Body of pancreas (tissue), 4 donors: ENCODE measurements at regions not wholly inside any gene's neighbourhood (a gene's known extent, or its start where the extent isn't known, plus 50 kb on each side); places are given as distances from the start of the nearest gene placed in this dataset.

Experiments used
- POLR2A ChIP-seq, 3 donors: fragments of 450-650 bp; IDR thresholded peaks; one replicate each; pipeline ENCODE4 v1.6.1; 2016; ENCODE audit warnings: antibody characterized with exemption in 3 of 3, mild to moderate bottlenecking in 2 of 3
- TF ChIP-seq, protein P1 (sequence below), 7 experiments: fragments of 450-650 bp in 4 of 7; fragments of 200-600 bp in 3 of 7; sonication (generic) in 3 of 7; IDR thresholded peaks; one replicate each; pipeline ENCODE4 v1.5.1; 2016 to 2019; ENCODE audit warnings: antibody characterized with exemption in 7 of 7

DNA sequence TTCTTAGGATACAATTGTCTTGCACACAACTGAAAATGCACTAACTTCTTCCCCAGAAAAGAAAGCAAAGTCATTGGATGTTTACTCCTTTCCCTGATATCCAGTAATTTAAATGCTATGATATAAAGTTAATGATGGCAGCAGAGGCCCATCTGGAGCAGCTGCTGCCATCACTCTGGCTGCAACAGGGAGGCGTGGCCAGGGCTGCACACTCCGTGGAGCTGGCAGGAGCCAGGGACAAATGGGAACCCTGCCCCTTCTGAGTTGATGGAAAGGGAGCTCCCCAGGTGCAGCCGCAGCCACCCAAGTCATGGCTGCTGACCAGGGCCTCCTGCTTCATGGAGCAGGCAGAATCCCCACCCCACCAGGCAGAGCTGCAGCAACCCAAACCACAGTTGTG, 72.6 kb upstream of the ALDH1A3 start:
- TF ChIP-seq, protein P1, sequence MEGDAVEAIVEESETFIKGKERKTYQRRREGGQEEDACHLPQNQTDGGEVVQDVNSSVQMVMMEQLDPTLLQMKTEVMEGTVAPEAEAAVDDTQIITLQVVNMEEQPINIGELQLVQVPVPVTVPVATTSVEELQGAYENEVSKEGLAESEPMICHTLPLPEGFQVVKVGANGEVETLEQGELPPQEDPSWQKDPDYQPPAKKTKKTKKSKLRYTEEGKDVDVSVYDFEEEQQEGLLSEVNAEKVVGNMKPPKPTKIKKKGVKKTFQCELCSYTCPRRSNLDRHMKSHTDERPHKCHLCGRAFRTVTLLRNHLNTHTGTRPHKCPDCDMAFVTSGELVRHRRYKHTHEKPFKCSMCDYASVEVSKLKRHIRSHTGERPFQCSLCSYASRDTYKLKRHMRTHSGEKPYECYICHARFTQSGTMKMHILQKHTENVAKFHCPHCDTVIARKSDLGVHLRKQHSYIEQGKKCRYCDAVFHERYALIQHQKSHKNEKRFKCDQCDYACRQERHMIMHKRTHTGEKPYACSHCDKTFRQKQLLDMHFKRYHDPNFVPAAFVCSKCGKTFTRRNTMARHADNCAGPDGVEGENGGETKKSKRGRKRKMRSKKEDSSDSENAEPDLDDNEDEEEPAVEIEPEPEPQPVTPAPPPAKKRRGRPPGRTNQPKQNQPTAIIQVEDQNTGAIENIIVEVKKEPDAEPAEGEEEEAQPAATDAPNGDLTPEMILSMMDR (IDR thresholded peaks at IDR 0.05) = no peak
- no peak for TF ChIP-seq POLR2A (IDR thresholded peaks at IDR 0.05)
